Stimulated activated naive CD8-positive, alpha-beta T cell treated with anti-CD3 and anti-CD28 coated beads, Interleukin-15, amount 100 ng/mL, for 72 hours (primary cell): ENCODE measurements at regions not wholly inside any gene's neighbourhood (a gene's known extent, or its start where the extent isn't known, plus 50 kb on each side); places are given as distances from the start of the nearest gene placed in this dataset.

Source experiments
- ATAC-seq: fragments of 150-1000 bp; cut with Tn5 transposase; 2 replicates; pipeline ENCODE4 v1.10.0; 2021; ENCODE audit warnings: mild to moderate bottlenecking, moderate library complexity
- DNase-seq, 2 donors: peaks; one replicate each; pipeline ENCODE4 v3.0.0; 2021 to 2022
- H3K27ac Mint-ChIP-seq, 2 donors: one replicate each; pipeline ENCODE4 v1.8.0; 2022; ENCODE audit warnings: mild to moderate bottlenecking in 2 of 2, mixed read lengths in 2 of 2, moderate library complexity in 2 of 2
- H3K27me3 Mint-ChIP-seq: one replicate; pipeline ENCODE4 v1.8.0; 2022; ENCODE audit warnings: mixed read lengths
- H3K4me1 Mint-ChIP-seq: one replicate; pipeline ENCODE4 v1.8.0; 2022; ENCODE audit warnings: mild to moderate bottlenecking, mixed read lengths
- H3K4me3 Mint-ChIP-seq, 2 donors: one replicate each; pipeline ENCODE4 v1.8.0; 2022; ENCODE audit warnings: mild to moderate bottlenecking in 2 of 2, mixed read lengths in 2 of 2, moderate library complexity in 1 of 2
- H3K9me3 Mint-ChIP-seq, 2 donors: one replicate each; pipeline ENCODE4 v1.8.0; 2022; ENCODE audit warnings: mixed read lengths in 2 of 2

DNA sequence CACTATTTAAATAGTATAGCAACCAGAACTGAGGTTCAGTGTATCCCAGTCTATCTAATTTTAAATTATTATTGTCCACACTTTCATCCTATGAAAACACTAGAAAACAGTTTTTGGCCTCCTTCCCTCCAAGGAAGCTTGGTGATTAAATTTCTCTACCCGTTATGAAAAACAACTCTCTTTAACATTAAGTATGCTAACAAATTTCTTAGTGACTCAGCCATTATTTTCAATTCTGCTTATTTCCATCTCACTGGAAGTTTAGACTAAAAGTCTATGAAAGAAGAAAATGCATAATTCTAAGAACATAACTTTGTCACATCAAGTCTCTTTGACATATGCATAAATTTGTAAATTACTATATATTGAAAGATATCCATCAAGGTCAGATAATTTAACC lies 185.2 kb downstream of the NSUN3 start:
- H3K4me1 Mint-ChIP-seq = no peaks in the 10 kb centered on the region
- no peak for DNase-seq
- peaks cover 28% of the 10 kb centered on the region for H3K27me3 Mint-ChIP-seq
- no peak for ATAC-seq
- no peak overlapping the region for H3K4me3 Mint-ChIP-seq
- H3K27ac Mint-ChIP-seq = no peak overlapping the region
- H3K9me3 Mint-ChIP-seq = no peaks in the 10 kb centered on the region

DNA sequence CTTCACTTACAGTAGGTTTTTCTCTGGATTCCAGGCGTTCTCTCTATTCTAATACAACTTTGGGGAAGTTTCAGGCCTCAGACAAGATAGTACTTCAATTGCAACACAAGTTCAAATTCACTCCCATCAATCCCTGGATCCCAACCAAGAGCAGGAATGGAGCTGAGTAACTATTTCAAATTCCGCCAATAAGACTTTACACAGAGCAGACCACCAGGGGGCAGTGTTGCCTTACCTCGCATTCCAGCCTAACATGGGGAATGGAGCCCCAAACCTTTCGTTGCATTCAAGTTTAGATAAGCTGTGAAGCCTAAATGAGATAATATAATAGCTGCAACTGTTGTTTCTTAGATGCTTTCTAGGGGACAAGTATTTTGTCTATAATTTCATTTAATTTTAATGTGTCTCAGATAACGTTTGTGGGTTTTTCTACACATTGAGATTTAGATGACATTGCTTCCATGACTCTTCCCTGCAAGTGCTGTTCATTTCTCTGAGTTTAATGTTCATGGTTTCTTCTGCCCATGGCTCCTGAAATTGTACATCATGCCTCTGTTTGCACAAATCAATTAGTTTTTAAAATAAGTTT lies 186.7 kb downstream of the NSUN3 start:
- peaks cover 28% of the 10 kb centered on the region for H3K27me3 Mint-ChIP-seq

DNA sequence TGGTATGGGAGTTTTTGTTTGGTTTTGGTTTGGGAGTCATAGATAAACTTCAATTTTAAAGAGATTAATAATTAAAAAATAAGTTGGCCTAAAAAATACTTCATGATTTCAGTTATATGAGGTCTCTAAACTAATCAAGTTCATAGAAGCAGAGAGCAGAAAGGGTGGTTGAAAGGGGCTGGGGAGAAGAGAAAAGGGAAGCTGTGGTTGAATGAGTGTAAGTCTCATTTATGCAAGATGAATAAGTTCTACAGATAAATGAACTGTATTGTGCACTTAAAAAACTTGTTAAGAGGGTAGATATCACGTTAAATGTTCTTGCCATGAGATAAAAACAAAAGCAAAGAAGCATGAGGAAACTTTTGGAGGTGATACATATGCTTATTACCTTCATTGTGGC lies 188.7 kb downstream of the NSUN3 start:
- no peaks in the 10 kb centered on the region for H3K4me1 Mint-ChIP-seq
- H3K9me3 Mint-ChIP-seq = no peaks in the 10 kb centered on the region
- no peak for ATAC-seq
- no peak overlapping the region for H3K27ac Mint-ChIP-seq
- H3K27me3 Mint-ChIP-seq = peaks cover 20% of the 10 kb centered on the region
- H3K4me3 Mint-ChIP-seq = no peak overlapping the region
- DNase-seq = no peak

More for the DNA sequence above, 186.7 kb downstream of the NSUN3 start:
- no peak for ATAC-seq
- Mint-ChIP-seq H3K9me3 (no peaks in the 10 kb centered on the region), H3K27ac (no peak overlapping the region), H3K4me1 (no peaks in the 10 kb centered on the region), H3K4me3 (no peak overlapping the region)
- DNase-seq = peak; percentile 44 to 47

DNA sequence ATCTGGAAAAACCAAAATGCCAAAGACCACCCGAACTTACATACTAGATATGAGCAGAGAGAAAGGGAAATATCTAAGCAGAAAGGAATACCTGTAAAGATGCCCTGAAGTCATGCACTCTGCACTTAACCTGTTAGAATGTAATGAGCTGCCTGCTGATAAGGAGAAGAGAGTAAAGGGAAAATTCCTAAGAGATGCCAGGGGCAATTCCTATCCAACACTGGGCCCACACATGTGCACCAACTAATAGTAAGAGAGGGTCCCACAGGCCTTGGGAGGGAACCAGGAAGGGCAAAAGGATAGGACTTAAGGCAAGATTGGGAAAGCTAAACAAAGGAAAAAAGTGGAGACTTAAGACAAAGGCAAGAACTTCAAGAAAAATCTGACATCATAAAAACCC lies 189.5 kb downstream of the NSUN3 start:
- Mint-ChIP-seq H3K4me1 (no peaks in the 10 kb centered on the region), H3K9me3 (no peaks in the 10 kb centered on the region), H3K27me3 (peaks cover 14% of the 10 kb centered on the region), H3K4me3 (no peak overlapping the region), H3K27ac (no peak overlapping the region)
- ATAC-seq (no peak), DNase-seq (no peak)

DNA sequence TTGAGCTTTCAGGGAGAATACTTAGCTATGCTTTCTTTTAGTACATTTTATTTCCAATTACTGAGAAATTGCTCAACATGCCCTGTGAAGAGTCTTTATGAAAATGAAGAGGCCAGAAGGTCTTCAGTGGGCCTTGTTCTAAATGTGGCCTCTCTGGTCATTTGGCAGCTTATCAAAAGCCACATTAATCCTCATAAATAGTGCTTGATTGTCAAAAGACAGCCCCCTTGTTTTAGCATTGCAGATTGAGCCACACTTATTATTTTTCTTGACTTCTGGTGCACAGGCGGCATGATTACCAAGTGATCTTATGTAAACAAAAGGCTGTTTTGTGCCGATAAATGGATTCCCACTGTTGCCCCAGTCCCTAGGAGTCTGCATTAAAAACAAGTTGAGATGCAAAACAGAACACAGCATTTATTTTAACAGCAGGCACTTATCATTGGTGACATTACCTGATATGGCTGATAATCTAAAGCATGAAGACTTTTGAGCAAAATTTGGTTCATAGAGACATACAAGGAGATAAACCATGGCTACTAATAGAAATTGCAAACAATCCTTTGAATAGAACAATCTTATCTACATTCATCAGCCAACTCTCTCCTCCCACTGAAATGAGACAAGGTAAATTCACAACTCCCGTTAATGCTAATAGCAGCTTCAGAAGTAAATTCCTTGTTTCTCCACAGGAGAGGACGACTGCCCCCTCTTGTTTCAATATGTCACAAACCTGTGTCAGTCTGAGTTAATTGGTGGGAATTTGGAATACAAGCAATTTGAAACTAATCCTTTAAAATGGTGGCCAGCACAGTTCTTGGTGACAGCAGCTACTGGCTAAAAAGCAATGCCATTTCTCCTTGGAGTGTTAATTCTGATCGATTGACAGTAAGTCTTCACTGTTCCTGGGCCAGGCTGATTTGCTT lies 194.3 kb downstream of the NSUN3 start:
- no peaks in the 10 kb centered on the region for H3K4me1 Mint-ChIP-seq
- H3K9me3 Mint-ChIP-seq = no peaks in the 10 kb centered on the region
- no peak overlapping the region for H3K27ac Mint-ChIP-seq
- no peak for DNase-seq
- no peak for ATAC-seq
- no peak overlapping the region for H3K4me3 Mint-ChIP-seq
- peaks cover 19% of the 10 kb centered on the region for H3K27me3 Mint-ChIP-seq

DNA sequence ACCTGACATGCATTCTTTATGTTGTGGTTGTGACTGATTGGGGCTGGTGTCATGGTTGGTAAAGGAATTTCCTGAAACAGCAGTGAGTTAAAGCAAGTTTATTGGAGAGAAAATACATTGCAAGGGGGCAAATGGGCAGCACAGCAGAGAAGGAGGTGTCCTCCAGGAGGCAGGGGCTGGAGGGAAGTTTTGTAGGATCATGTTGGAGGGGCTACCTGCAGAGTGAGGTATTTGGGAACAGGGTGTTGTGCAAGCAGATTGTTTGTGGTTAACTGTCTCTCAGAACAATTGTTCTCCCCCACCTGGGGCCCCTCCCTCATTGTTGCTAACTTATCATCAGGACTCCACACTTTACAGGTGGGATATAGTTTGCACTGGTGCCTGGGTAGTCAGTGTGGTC lies 196.0 kb downstream of the NSUN3 start:
- ATAC-seq = no peak
- no peak overlapping the region for H3K27ac Mint-ChIP-seq
- no peaks in the 10 kb centered on the region for H3K9me3 Mint-ChIP-seq
- H3K4me1 Mint-ChIP-seq = no peaks in the 10 kb centered on the region
- no peak for DNase-seq
- H3K27me3 Mint-ChIP-seq = peaks cover 19% of the 10 kb centered on the region
- no peak overlapping the region for H3K4me3 Mint-ChIP-seq

DNA sequence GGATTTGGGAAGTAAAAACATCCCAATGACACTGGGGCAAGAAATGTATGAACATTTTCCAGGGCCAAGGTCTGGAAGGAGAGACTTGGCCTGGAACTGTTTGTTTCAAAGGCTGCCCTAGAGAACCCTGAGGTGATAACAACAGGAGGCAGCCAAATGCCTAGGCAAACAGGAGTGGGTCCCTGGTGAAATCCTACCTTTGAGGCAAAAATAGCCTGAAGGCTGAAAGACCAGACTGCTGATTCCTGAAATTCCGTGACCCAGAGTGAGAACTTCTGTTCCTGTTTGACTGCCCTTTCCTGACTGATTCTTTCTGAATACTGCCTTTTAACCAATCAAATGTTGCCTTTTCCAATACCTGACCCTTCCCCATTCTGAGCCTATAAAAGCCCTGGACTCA lies 196.4 kb downstream of the NSUN3 start:
- Mint-ChIP-seq H3K9me3 (no peaks in the 10 kb centered on the region), H3K27ac (no peak overlapping the region), H3K4me3 (no peak overlapping the region), H3K27me3 (peaks cover 19% of the 10 kb centered on the region), H3K4me1 (no peaks in the 10 kb centered on the region)
- DNase-seq (no peak), ATAC-seq (no peak)

DNA sequence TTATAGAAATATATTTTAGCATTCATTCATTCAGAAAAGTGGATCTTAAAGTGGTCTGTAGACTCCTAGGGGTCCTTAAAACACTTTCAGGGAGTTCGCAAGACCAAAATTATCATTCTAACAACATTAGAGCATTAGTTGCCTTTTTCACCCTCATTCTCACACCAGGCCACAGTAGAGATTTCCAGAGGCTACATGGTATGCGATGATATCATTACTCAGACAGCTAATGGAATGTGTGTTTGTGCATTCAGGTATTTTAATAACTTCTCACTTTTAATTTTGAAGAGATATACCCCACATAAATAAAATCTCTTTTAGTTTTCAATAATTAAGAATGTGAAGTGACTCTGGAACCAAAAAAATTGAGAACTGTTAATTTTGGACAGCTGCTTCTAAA lies 206.9 kb downstream of the NSUN3 start:
- H3K27ac Mint-ChIP-seq = no peak overlapping the region
- H3K9me3 Mint-ChIP-seq = no peaks in the 10 kb centered on the region
- peaks cover 7% of the 10 kb centered on the region for H3K27me3 Mint-ChIP-seq
- DNase-seq = no peak
- no peak overlapping the region for H3K4me3 Mint-ChIP-seq
- ATAC-seq = no peak
- H3K4me1 Mint-ChIP-seq = no peaks in the 10 kb centered on the region

DNA sequence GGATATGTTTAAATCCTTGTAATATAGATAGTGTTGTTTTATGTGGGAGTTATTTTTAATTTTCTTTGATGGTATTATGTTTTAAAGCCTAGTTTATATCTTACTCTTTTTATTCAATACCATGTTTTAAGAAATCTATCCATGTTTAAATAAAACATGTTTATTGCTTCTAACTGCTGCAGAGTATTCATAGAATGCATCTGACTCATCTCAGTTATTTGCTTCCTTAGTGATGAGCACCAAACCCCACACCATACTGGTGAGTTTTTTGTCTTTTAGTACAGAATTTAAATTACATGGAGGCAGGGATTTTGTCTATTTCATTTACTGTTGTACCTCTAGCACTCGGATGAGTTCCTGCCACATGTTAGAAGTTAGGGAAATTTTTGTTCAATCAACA lies 209.2 kb downstream of the NSUN3 start:
- H3K4me3 Mint-ChIP-seq = no peak overlapping the region
- no peak for DNase-seq
- H3K27ac Mint-ChIP-seq = no peak overlapping the region
- ATAC-seq = no peak
- H3K27me3 Mint-ChIP-seq = no peaks in the 10 kb centered on the region
- H3K9me3 Mint-ChIP-seq = no peaks in the 10 kb centered on the region
- H3K4me1 Mint-ChIP-seq = no peaks in the 10 kb centered on the region

DNA sequence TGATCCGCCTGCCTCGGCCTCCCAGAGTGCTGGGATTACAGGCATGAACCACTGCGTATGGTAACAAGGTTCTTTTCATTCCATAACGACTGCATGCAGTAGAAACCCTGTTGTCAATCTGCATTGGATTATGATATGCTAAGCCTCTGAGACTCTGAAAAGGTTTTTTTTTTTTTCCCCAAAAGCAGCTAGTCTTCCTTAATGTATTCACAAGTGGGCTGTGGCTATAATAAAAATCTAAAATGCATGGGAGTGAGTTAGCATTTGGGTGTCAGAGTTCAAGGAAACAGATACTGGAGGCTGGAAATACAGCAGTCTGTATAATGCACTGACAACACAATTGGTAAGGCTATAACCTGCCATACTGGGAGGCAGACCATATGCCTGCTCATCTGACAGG lies 218.1 kb downstream of the NSUN3 start:
- no peak for DNase-seq
- Mint-ChIP-seq H3K4me1 (no peaks in the 10 kb centered on the region), H3K27me3 (no peaks in the 10 kb centered on the region), H3K4me3 (no peak overlapping the region), H3K9me3 (no peaks in the 10 kb centered on the region), H3K27ac (no peak overlapping the region)
- no peak for ATAC-seq

DNA sequence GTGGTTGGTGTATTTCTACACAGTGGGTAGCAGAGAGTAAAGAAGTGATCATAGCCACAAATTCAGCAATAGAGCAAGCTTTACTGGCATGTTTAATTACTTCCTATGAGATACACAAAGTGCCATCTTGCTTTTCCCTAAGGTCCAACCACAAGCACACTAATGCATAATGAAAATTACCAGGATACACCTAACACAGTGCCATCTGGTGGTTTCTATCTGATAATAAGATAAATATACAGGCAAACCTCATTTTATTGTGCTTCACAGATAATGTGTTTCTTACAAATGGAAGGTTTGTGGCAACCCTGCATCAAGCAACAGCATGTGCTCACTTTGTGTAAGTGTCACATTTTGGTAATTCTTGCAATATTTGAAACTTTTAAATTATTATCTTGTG lies 223.0 kb downstream of the NSUN3 start:
- no peak overlapping the region for H3K4me3 Mint-ChIP-seq
- DNase-seq = no peak
- no peaks in the 10 kb centered on the region for H3K9me3 Mint-ChIP-seq
- H3K4me1 Mint-ChIP-seq = no peaks in the 10 kb centered on the region
- no peak for ATAC-seq
- H3K27me3 Mint-ChIP-seq = no peaks in the 10 kb centered on the region
- H3K27ac Mint-ChIP-seq = no peak overlapping the region

DNA sequence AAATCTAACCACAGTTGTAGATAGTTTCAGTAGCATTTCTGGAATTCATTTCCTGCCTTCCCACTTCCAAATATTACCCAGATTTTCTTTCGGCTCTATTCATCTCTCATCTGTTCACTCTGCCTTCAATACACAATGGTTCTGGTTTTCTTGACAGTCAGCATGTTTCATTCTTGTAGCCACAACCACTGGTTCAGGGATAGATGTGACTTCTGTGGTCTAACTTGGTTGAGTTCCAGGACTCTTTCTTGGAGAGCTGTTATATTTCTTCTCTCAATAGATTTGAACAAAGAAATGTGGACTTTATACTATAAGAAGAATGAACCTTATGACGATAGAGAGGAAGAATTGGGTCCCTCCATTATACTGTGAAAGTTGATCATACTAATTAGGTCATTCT lies 228.8 kb downstream of the NSUN3 start:
- Mint-ChIP-seq H3K27me3 (no peaks in the 10 kb centered on the region), H3K4me1 (no peaks in the 10 kb centered on the region), H3K4me3 (no peak overlapping the region), H3K27ac (no peak overlapping the region), H3K9me3 (no peaks in the 10 kb centered on the region)
- ATAC-seq = no peak
- DNase-seq = no peak

DNA sequence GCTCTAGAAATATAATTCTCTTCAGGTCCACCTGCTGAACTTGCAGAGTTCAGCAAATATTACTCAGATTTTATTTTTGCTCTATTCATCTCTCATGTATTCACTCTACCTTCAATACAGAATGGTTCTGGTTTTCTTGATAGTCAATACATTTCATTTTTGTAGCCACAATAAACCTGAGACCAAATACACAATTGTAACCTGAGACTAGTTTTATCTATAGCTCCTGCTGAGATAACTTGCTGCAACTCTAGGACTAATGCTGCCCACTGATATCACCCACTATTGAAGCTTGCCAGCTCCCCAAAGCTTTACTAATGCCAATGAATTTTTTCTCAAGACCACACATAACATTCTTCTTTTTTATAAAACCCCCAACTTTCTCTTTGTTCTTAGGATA lies 229.3 kb downstream of the NSUN3 start:
- Mint-ChIP-seq H3K4me1 (no peaks in the 10 kb centered on the region), H3K27me3 (no peaks in the 10 kb centered on the region), H3K9me3 (no peaks in the 10 kb centered on the region), H3K27ac (no peak overlapping the region), H3K4me3 (no peak overlapping the region)
- ATAC-seq = no peak
- DNase-seq = no peak

DNA sequence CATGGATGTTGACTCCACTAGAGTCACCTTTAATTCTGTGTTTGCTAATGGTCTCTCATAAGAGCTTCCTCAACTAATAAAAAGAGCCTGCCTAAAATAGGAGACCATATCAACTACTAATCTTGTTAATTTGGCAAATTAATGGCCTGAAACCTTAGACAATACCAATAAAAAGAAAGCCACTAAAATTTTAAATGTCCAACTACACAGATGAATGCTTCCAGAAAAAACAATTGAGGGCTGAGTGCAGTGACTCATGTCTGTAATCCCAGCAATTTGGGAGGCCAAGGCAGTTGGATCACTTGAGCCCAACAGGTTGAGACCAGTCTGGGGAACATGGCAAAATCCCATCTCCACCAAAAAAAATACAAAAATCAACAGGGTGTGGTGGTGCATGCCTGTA lies 230.9 kb downstream of the NSUN3 start:
- Mint-ChIP-seq H3K4me1 (no peaks in the 10 kb centered on the region), H3K27me3 (no peaks in the 10 kb centered on the region), H3K27ac (no peak overlapping the region), H3K9me3 (no peaks in the 10 kb centered on the region), H3K4me3 (no peak overlapping the region)
- ATAC-seq = no peak
- no peak for DNase-seq

DNA sequence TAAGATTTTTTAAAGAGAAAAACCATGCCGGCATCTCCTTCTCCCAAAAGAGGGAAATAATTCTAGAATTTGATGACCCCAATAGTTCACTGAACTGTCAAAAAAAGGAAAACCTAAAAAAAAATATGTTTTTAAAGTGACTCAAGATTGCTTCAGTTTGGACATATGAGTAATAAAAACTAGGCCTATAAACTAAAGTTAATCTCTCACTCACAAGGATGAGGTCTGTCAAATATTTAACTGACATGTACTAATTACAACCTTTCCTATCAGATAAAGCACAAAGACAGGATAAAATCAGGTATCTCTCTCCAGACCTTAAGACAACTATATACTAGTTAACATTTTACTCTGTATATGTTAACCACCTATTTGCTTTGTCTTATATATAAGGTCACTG lies 231.9 kb downstream of the NSUN3 start:
- Mint-ChIP-seq H3K27ac (no peak overlapping the region), H3K27me3 (no peaks in the 10 kb centered on the region)
- no peak for ATAC-seq

DNA sequence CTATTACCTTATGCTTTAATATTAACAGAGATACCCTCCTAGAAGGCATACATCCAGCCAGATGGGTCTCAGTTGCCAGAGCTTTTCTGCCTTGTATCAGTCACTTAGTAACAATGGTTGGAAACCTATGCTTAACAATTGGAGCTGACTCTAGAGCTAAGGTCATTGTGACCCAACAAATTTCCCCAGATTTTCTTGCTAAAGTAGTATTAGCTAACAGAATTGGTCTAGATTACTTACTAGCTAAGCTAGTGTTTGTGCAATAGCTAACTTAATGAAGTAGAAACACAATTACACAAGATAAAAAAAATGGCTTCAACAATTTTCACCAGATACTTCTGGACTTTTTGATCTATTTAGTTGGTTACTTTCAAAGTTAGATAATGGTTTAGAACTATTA lies 236.9 kb downstream of the NSUN3 start:
- ATAC-seq = no peak
- Mint-ChIP-seq H3K4me3 (no peak overlapping the region), H3K4me1 (no peaks in the 10 kb centered on the region), H3K27ac (no peak overlapping the region), H3K27me3 (no peaks in the 10 kb centered on the region), H3K9me3 (no peaks in the 10 kb centered on the region)
- DNase-seq = no peak

More for the DNA sequence above, 231.9 kb downstream of the NSUN3 start:
- no peak for DNase-seq
- H3K4me1 Mint-ChIP-seq = no peaks in the 10 kb centered on the region
- no peaks in the 10 kb centered on the region for H3K9me3 Mint-ChIP-seq
- H3K4me3 Mint-ChIP-seq = no peak overlapping the region

DNA sequence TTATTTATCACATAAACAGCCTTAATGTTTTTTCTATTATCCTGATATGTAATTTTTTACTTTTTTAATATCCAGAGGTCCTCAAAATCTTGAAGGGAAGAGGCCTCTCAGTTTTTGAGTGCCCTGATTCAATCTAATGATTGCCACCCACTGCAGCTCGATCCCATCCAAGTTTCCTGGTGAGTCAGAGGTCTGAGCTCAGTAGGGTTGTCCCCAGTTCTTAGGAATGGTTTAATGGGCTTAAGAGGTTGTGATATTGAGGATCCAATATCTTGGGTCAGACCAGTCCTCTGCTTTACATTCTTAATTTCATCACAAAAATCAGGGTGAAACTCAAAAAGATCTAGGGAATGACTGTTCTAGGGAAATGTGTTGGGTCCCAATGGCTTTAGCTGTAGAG lies 238.5 kb downstream of the NSUN3 start:
- H3K4me3 Mint-ChIP-seq = no peak overlapping the region
- DNase-seq = no peak
- H3K27ac Mint-ChIP-seq = no peak overlapping the region

More for the DNA sequence above, 238.5 kb downstream of the NSUN3 start:
- Mint-ChIP-seq H3K27me3 (no peaks in the 10 kb centered on the region), H3K9me3 (no peaks in the 10 kb centered on the region), H3K4me1 (no peaks in the 10 kb centered on the region)
- ATAC-seq = no peak
